SK-N-SH (cell line): ENCODE measurements at regions not wholly inside any gene's neighbourhood (a gene's known extent, or its start where the extent isn't known, plus 50 kb on each side); places are given as distances from the start of the nearest gene placed in this dataset.
"Not testable (repeated sequence)": the region's sequence is repeated elsewhere in the genome, so short reads cannot be mapped to it uniquely, and the experiment has no call there.

Source experiments
- CTCF ChIA-PET: fragments of 300-600, 350-600 bp; formaldehyde crosslinking; extraction: SDS; loops from one replicate; lab custom pipeline; 2021; lab: Yijun Ruan, JAX
- POLR2A ChIA-PET: fragments of 350-600 bp; sonication (Branson Sonifier 250); formaldehyde crosslinking; extraction: SDS; loops from one replicate; lab custom pipeline; 2020; ENCODE audit warnings: antibody characterized with exemption, inconsistent platforms; lab: Yijun Ruan, JAX
- DNase-seq: peaks from one replicate; pipeline ENCODE4 v3.0.0; 2012
- H2AFZ ChIP-seq: fragments of 200-600 bp; sonication (generic); 2 replicates; pipeline ENCODE4 v1.8.1; 2016; ENCODE audit warnings: antibody characterized with exemption, mild to moderate bottlenecking, low read depth
- H3F3A ChIP-seq: fragments of 200-600 bp; sonication (generic); replicated peaks from 2 replicates; pipeline ENCODE3; 2016; ENCODE audit warnings: antibody characterized with exemption, mild to moderate bottlenecking; ENCODE audit not compliant: insufficient read depth
- H3K27ac ChIP-seq, 2 experiments: fragments of 200-500 bp in 1 of 2; fragments of 200-600 bp in 1 of 2; sonication (Bioruptor generic) in 1 of 2; sonication (generic), shearing (Covaris generic) in 1 of 2; 2 replicates each; pipeline versions ENCODE4 v1.5.1 to v1.6.1; 2014 to 2016; ENCODE audit warnings: low read depth in 2 of 2, inconsistent platforms in 1 of 2, low read length in 1 of 2, mild to moderate bottlenecking in 1 of 2, mixed read lengths in 1 of 2
- H3K27me3 ChIP-seq: fragments of 200-600 bp; sonication (generic), shearing (Covaris generic); 2 replicates; pipeline ENCODE4 v1.6.1; 2016; ENCODE audit warnings: mixed run types; ENCODE audit not compliant: insufficient read depth
- H3K36me3 ChIP-seq, 2 experiments: fragments of 200-500 bp in 1 of 2; fragments of 200-600 bp in 1 of 2; sonication (Bioruptor generic) in 1 of 2; sonication (generic) in 1 of 2; replicated peaks in 1 of 2; 2 replicates each; pipeline versions ENCODE3 to v1.5.1; 2014 to 2016; ENCODE audit warnings: low read length in 1 of 2, mild to moderate bottlenecking in 1 of 2; ENCODE audit not compliant: insufficient read depth in 2 of 2, control insufficient read depth in 1 of 2
- H3K4me1 ChIP-seq, 2 experiments: fragments of 200-500 bp in 1 of 2; fragments of 200-600 bp in 1 of 2; sonication (Bioruptor generic) in 1 of 2; sonication (generic), shearing (Covaris generic) in 1 of 2; 2 replicates each; pipeline versions ENCODE4 v1.5.1 to v1.6.1; 2014 to 2016; ENCODE audit warnings: low read depth in 1 of 2, low read length in 1 of 2, mixed run types in 1 of 2; ENCODE audit not compliant: insufficient read depth in 2 of 2, control insufficient read depth in 1 of 2
- H3K4me2 ChIP-seq: fragments of 200-600 bp; sonication (generic), shearing (Covaris generic); 2 replicates; pipeline ENCODE4 v1.6.1; 2017; ENCODE audit warnings: mixed run types
- H3K4me3 ChIP-seq, 2 experiments: fragments of 200-500 bp in 1 of 2; fragments of 200-600 bp in 1 of 2; sonication (Bioruptor generic) in 1 of 2; sonication (generic), shearing (Covaris generic) in 1 of 2; 2 replicates each; pipeline versions ENCODE4 v1.5.1 to v1.8.1; 2014 to 2016; ENCODE audit warnings: low read depth in 2 of 2, inconsistent platforms in 1 of 2, low read length in 1 of 2, mild to moderate bottlenecking in 1 of 2, mixed read lengths in 1 of 2, moderate library complexity in 1 of 2
- H3K79me2 ChIP-seq: fragments of 200-600 bp; sonication (generic); 2 replicates; pipeline ENCODE4 v1.8.1; 2017; ENCODE audit warnings: mild to moderate bottlenecking; ENCODE audit not compliant: insufficient read depth
- H3K9ac ChIP-seq: fragments of 200-600 bp; sonication (generic); 2 replicates; pipeline ENCODE4 v1.6.1; 2017; ENCODE audit warnings: mixed run types
- H3K9me2 ChIP-seq: fragments of 200-600 bp; sonication (generic); 2 replicates; pipeline ENCODE4 v1.6.1; 2017; ENCODE audit warnings: mixed run types
- H3K9me3 ChIP-seq: fragments of 200-600 bp; sonication (generic); 2 replicates; pipeline ENCODE4 v1.6.1; 2017; ENCODE audit warnings: mixed run types, mild to moderate bottlenecking, moderate library complexity
- H4K20me1 ChIP-seq: fragments of 200-600 bp; sonication (generic); 2 replicates; pipeline ENCODE4 v1.6.1; 2017; ENCODE audit warnings: mild to moderate bottlenecking, mixed run types; ENCODE audit not compliant: insufficient read depth
- ELF1 ChIP-seq: IDR thresholded peaks from 2 replicates; pipeline ENCODE4 v1.4.0; 2012
- EP300 ChIP-seq, 2 experiments: IDR thresholded peaks; 2 replicates each; pipeline versions ENCODE4 v1.4.0 to v1.6.1; 2012; ENCODE audit warnings: borderline replicate concordance in 1 of 2, low read depth in 1 of 2, low read length in 1 of 2
- EZH2phosphoT487 ChIP-seq: fragments of 200-600 bp; sonication (generic); IDR thresholded peaks from 2 replicates; pipeline ENCODE4 v1.6.1; 2017; ENCODE audit warnings: low read depth, mixed run types, mild to moderate bottlenecking, antibody characterized with exemption, moderate library complexity, borderline replicate concordance
- FOSL2 ChIP-seq: IDR thresholded peaks from 2 replicates; pipeline ENCODE4 v1.4.0; 2012; ENCODE audit warnings: low read depth, mild to moderate bottlenecking, moderate library complexity, borderline replicate concordance
- FOXJ3 ChIP-seq: sonication (generic); formaldehyde crosslinking; IDR thresholded peaks from 2 replicates; pipeline ENCODE4 v1.5.1; 2020; ENCODE audit warnings: mild to moderate bottlenecking, missing genetic modification reagents
- FOXM1 ChIP-seq: IDR thresholded peaks from 2 replicates; pipeline ENCODE4 v1.4.0; 2012; ENCODE audit warnings: low read depth, mild to moderate bottlenecking
- GATA2 ChIP-seq: sonication (generic); formaldehyde crosslinking; IDR thresholded peaks from 2 replicates; pipeline ENCODE4 v1.5.0; 2020; ENCODE audit warnings: mild to moderate bottlenecking, missing genetic modification reagents
- MXI1 ChIP-seq: IDR thresholded peaks from 2 replicates; pipeline ENCODE4 v1.6.1; 2012; ENCODE audit warnings: mild to moderate bottlenecking, low read depth, low read length, improper control_type of control experiment
- POLR2AphosphoS5 ChIP-seq: IDR thresholded peaks from 2 replicates; pipeline ENCODE4 v1.6.1; 2012; ENCODE audit warnings: low read depth, low read length
- RXRA ChIP-seq: IDR thresholded peaks from 2 replicates; pipeline ENCODE4 v1.4.0; 2012; ENCODE audit warnings: low read depth, mild to moderate bottlenecking, borderline replicate concordance
- SMC3 ChIP-seq: IDR thresholded peaks from 2 replicates; pipeline ENCODE4 v1.6.1; 2012; ENCODE audit warnings: low read depth, low read length, improper control_type of control experiment
- TAF1 ChIP-seq: IDR thresholded peaks from 2 replicates; pipeline ENCODE4 v1.6.1; 2012; ENCODE audit warnings: low read depth, mild to moderate bottlenecking, low read length, moderate library complexity, borderline replicate concordance
- TCF12 ChIP-seq: IDR thresholded peaks from 2 replicates; pipeline ENCODE4 v1.4.0; 2012
- TEAD4 ChIP-seq: IDR thresholded peaks from 2 replicates; pipeline ENCODE4 v1.4.0; 2012; ENCODE audit warnings: mild to moderate bottlenecking, borderline replicate concordance; ENCODE audit not compliant: insufficient read depth
- YY1 ChIP-seq: IDR thresholded peaks from 2 replicates; pipeline ENCODE4 v1.4.0; 2012; ENCODE audit warnings: low read depth, mild to moderate bottlenecking
- WGBS: methylation state at CpG from one replicate; pipeline ENCODE4 v1.1.6; 2017; ENCODE audit warnings: low lambda C conversion rate; 5-methylcytosine and 5-hydroxymethylcytosine counted together
- TF ChIP-seq, protein P1 (sequence below): IDR thresholded peaks from 2 replicates; pipeline ENCODE4 v1.4.0; 2012; ENCODE audit warnings: low read depth, borderline replicate concordance
- TF ChIP-seq, protein P2 (sequence below): IDR thresholded peaks from 2 replicates; pipeline ENCODE4 v1.4.0; 2012; ENCODE audit warnings: low read depth
- TF ChIP-seq, protein P3 (sequence below): fragments of 150-350 bp; IDR thresholded peaks from 2 replicates; pipeline ENCODE4 v1.6.1; 2017; ENCODE audit warnings: antibody characterized with exemption, low read length, low read depth, borderline replicate concordance
- TF ChIP-seq, protein P4 (sequence below): IDR thresholded peaks from 2 replicates; pipeline ENCODE4 v1.6.1; 2012; ENCODE audit warnings: mild to moderate bottlenecking, low read depth, low read length, moderate library complexity

DNA sequence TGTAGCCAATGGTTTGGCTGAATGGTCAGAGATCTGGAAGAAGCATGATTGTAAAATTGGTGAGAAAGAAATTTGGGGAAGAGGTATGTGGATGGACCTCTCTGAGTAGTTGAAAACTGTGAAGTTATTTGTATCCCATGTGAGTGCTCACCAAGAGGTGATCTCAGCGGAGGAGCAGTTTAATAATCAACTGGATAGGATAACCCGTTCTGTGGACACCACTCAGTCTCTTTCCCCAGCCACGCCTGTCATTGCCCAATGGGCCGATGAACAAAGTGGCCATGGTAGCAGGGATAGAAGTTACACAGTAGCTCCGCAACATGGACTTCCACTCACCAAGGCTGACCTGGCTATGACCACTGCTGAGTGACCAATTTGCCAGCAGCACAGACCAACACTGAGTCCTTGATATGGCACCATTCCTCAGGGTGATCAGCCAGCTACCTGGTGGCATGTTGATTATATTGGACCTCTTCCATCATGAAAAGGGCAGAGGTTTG, 257.4 kb upstream of the ATXN7L3B start:
- no peak overlapping the region for H2AFZ ChIP-seq
- TF ChIP-seq SMC3, result no peak
- TF ChIP-seq YY1, result no peak
- TF ChIP-seq MXI1, result no peak
- TF ChIP-seq, protein P1, sequence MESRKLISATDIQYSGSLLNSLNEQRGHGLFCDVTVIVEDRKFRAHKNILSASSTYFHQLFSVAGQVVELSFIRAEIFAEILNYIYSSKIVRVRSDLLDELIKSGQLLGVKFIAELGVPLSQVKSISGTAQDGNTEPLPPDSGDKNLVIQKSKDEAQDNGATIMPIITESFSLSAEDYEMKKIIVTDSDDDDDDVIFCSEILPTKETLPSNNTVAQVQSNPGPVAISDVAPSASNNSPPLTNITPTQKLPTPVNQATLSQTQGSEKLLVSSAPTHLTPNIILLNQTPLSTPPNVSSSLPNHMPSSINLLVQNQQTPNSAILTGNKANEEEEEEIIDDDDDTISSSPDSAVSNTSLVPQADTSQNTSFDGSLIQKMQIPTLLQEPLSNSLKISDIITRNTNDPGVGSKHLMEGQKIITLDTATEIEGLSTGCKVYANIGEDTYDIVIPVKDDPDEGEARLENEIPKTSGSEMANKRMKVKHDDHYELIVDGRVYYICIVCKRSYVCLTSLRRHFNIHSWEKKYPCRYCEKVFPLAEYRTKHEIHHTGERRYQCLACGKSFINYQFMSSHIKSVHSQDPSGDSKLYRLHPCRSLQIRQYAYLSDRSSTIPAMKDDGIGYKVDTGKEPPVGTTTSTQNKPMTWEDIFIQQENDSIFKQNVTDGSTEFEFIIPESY, result no peak
- TF ChIP-seq FOXM1, result no peak
- no peak for TF ChIP-seq EZH2phosphoT487
- no peak for TF ChIP-seq EP300 (IDR thresholded peaks at IDR 0.05; ENCODE audit: borderline replicate concordance in 1 of 2, low read depth in 1 of 2, low read length in 1 of 2)
- no peak for TF ChIP-seq FOSL2
- no peak for TF ChIP-seq TEAD4
- TF ChIP-seq, protein P2, sequence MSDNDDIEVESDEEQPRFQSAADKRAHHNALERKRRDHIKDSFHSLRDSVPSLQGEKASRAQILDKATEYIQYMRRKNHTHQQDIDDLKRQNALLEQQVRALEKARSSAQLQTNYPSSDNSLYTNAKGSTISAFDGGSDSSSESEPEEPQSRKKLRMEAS, result no peak
- TF ChIP-seq TAF1, result no peak
- no peak for TF ChIP-seq GATA2
- TF ChIP-seq POLR2AphosphoS5, result no peak
- TF ChIP-seq, protein P3, sequence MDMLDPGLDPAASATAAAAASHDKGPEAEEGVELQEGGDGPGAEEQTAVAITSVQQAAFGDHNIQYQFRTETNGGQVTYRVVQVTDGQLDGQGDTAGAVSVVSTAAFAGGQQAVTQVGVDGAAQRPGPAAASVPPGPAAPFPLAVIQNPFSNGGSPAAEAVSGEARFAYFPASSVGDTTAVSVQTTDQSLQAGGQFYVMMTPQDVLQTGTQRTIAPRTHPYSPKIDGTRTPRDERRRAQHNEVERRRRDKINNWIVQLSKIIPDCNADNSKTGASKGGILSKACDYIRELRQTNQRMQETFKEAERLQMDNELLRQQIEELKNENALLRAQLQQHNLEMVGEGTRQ, result no peak
- TF ChIP-seq, protein P4, sequence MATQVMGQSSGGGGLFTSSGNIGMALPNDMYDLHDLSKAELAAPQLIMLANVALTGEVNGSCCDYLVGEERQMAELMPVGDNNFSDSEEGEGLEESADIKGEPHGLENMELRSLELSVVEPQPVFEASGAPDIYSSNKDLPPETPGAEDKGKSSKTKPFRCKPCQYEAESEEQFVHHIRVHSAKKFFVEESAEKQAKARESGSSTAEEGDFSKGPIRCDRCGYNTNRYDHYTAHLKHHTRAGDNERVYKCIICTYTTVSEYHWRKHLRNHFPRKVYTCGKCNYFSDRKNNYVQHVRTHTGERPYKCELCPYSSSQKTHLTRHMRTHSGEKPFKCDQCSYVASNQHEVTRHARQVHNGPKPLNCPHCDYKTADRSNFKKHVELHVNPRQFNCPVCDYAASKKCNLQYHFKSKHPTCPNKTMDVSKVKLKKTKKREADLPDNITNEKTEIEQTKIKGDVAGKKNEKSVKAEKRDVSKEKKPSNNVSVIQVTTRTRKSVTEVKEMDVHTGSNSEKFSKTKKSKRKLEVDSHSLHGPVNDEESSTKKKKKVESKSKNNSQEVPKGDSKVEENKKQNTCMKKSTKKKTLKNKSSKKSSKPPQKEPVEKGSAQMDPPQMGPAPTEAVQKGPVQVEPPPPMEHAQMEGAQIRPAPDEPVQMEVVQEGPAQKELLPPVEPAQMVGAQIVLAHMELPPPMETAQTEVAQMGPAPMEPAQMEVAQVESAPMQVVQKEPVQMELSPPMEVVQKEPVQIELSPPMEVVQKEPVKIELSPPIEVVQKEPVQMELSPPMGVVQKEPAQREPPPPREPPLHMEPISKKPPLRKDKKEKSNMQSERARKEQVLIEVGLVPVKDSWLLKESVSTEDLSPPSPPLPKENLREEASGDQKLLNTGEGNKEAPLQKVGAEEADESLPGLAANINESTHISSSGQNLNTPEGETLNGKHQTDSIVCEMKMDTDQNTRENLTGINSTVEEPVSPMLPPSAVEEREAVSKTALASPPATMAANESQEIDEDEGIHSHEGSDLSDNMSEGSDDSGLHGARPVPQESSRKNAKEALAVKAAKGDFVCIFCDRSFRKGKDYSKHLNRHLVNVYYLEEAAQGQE, result no peak
- TF ChIP-seq RXRA, result no peak
- no peak for TF ChIP-seq FOXJ3
- TF ChIP-seq TCF12, result no peak
- no peak for TF ChIP-seq ELF1

DNA sequence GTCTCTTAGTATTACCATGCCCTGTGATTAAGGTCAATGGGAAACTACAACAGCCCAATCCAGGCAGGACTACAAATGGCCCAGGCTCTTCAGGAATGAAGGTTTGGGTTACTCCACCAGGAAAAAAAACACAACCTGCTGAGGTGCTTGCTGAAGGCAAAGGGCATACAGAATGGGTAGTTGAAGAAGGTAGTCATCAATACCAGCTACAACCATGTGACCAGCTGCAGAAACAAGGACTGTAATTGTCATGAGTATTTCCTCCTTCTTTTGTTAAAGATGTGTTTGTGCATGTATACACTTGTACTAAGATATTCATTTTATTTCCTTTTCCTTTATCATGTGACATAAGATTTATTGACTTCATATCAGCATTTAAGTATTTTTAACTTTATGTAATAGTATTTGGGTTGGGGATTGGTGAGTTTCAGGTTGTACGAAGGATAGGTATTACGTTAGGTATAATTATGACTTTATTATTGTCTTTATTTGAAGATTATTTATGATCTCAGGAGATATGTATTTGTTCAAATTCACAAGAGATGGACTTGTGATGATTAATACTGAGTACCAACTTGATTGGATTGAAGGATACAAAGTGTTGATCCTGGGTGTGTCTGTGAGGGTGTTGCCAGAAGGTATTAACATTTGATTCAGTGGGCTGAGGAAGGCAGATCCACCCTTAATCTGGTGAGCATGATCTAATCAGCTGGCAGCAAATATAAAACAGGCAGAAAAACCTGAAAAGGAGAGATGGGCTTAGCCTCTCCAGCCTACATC, 256.0 kb upstream of the ATXN7L3B start:
- H3K79me2 ChIP-seq, H2AFZ ChIP-seq, H3K27me3 ChIP-seq, H3K27ac ChIP-seq, H3K4me3 ChIP-seq, H3K4me2 ChIP-seq, H4K20me1 ChIP-seq, H3K9me2 ChIP-seq, H3F3A ChIP-seq, DNase-seq, H3K4me1 ChIP-seq, H3K36me3 ChIP-seq, CTCF ChIA-PET, H3K9ac ChIP-seq, H3K9me3 ChIP-seq, POLR2A ChIA-PET: not testable (repeated sequence)
- 55% methylated on average over 2 of the region's 2 CpGs for WGBS

More for the DNA sequence above, 257.4 kb upstream of the ATXN7L3B start:
- Histone ChIP-seq H3K27ac (no peak overlapping the region), H3K4me2 (no peak overlapping the region), H3K79me2 (no peaks in the 10 kb centered on the region), H3K4me3 (no peak overlapping the region), H3K9me2 (no peaks in the 10 kb centered on the region), H3K36me3 (no peaks in the 10 kb centered on the region), H3K4me1 (no peaks in the 10 kb centered on the region), H3F3A (no peaks in the 10 kb centered on the region), H3K27me3 (no peaks in the 10 kb centered on the region), H4K20me1 (no peaks in the 10 kb centered on the region), H3K9ac (no peak overlapping the region), H3K9me3 (no peaks in the 10 kb centered on the region)
- DNase-seq, result no peak
- ChIA-PET POLR2A (no interaction called here), CTCF (no interaction called here)
- 50% methylated on average over 5 of the region's 5 CpGs for WGBS
